22Rv1 (cell line): ENCODE measurements at regions not wholly inside any gene's neighbourhood (a gene's known extent, or its start where the extent isn't known, plus 50 kb on each side); places are given as distances from the start of the nearest gene placed in this dataset.

Experiments
- H3K27ac ChIP-seq: fragments of 450-650 bp; 2 replicates; pipeline ENCODE4 v1.5.1; 2017
- ZFX ChIP-seq: fragments of 450-650 bp; IDR thresholded peaks from 2 replicates; pipeline ENCODE4 v1.6.1; 2017; ENCODE audit warnings: antibody characterized with exemption, borderline replicate concordance
- TF ChIP-seq, protein P1 (sequence below): fragments of 450-650 bp; IDR thresholded peaks from 2 replicates; pipeline ENCODE4 v1.5.1; 2017; ENCODE audit warnings: mild to moderate bottlenecking

DNA sequence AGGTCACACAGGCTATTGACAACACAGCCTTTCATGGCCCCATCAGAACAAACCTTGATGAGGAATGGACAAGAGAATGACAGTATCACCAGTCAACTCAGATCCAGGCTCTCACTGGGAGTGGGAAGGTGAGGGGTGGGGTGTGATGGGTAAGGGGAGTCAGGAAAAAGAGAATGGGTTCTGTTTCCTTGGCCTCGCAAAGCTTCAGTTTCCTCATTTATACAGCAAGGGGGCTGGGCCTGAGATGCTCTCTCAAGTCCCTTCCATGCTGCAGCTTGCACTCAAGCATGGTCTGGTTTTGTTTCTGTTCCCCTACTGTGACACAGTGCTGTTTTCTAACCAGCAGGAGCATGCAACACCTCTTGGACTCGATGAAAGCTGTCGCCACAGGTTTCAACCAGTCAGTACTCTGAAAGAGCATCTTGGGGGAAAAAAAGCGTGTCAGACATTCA, 65.7 kb upstream of the IL12A start:
- no peak for TF ChIP-seq ZFX
- TF ChIP-seq, protein P1, sequence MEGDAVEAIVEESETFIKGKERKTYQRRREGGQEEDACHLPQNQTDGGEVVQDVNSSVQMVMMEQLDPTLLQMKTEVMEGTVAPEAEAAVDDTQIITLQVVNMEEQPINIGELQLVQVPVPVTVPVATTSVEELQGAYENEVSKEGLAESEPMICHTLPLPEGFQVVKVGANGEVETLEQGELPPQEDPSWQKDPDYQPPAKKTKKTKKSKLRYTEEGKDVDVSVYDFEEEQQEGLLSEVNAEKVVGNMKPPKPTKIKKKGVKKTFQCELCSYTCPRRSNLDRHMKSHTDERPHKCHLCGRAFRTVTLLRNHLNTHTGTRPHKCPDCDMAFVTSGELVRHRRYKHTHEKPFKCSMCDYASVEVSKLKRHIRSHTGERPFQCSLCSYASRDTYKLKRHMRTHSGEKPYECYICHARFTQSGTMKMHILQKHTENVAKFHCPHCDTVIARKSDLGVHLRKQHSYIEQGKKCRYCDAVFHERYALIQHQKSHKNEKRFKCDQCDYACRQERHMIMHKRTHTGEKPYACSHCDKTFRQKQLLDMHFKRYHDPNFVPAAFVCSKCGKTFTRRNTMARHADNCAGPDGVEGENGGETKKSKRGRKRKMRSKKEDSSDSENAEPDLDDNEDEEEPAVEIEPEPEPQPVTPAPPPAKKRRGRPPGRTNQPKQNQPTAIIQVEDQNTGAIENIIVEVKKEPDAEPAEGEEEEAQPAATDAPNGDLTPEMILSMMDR = no peak
- no peak overlapping the region for H3K27ac ChIP-seq

DNA sequence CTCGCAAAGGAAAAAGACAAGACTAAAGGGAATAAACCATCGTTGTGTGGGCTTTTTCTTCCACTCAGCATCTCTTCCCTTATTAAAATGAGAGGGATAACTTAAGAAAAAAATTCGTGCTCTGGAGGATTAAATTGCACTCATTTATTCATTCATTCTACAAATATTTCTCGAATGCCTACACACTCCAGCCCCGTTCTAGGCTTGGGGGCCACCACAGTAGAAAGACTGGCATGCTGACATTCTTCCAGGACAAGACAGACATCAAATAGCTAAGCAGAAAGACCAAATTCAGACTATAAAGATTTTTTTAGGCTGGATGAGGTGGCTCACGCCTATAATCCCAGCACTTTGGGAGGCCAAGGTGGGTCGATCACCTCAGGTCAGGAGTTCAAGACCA, 65.3 kb upstream of the IL12A start:
- H3K27ac ChIP-seq = no peak overlapping the region
- no peak for TF ChIP-seq ZFX
- TF ChIP-seq, protein P1 = no peak

DNA sequence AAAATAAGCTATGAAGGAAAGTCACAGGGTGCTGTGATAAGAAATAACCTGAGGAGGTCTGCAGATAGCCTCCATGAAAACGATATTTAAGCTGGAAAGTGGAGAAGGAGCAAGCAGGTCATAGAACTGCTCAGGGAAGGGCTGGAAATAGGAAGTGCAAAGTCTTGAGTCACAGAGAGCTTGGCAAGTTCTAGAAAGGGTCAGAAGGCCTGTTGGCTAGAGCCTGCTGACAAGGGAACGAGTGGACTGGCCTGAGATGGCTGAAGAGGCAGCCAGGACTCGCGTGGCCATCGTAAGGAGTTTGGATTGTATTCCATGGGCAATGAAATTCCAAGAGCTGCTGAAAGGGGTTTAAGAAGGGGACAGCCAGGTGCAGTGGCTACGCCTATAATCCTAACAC, 64.7 kb upstream of the IL12A start:
- TF ChIP-seq, protein P1 = no peak
- no peak for TF ChIP-seq ZFX

DNA sequence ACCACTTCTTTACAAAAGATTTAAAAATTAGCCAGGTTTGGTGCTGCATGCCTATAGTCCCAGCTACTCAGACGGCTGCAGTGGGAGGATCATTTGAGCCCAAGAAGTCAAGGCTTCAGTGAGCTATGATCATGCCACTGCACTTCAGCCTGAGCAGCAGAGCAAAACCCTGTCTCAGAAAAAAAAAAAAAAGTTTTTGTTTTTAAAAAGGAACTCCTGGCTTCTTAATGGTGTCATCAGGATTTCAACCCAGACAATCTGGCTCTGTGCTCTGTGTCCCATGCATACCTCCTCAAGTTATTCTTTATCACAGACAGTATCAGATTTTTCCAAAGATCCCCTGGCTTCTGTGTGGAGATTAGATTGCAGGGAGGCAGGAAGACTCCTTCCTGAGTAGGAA, 64.2 kb upstream of the IL12A start:
- no peak for TF ChIP-seq ZFX
- TF ChIP-seq, protein P1 = no peak
- H3K27ac ChIP-seq = no peak overlapping the region

More for the DNA sequence above, 64.7 kb upstream of the IL12A start:
- no peak overlapping the region for H3K27ac ChIP-seq

GRCh38 chr3:159925248-159925647, 63.4 kb upstream of the IL12A start:
- TF ChIP-seq ZFX = no peak
- no peak overlapping the region for H3K27ac ChIP-seq

GRCh38 chr3:159926573-159926972, 62.1 kb upstream of the IL12A start:
- TF ChIP-seq, protein P1 = no peak
- no peak for TF ChIP-seq ZFX
- H3K27ac ChIP-seq = no peak overlapping the region

GRCh38 chr3:159928071-159928491, 60.6 kb upstream of the IL12A start:
- TF ChIP-seq, protein P1 = no peak
- no peak for TF ChIP-seq ZFX
- H3K27ac ChIP-seq = no peak overlapping the region

DNA sequence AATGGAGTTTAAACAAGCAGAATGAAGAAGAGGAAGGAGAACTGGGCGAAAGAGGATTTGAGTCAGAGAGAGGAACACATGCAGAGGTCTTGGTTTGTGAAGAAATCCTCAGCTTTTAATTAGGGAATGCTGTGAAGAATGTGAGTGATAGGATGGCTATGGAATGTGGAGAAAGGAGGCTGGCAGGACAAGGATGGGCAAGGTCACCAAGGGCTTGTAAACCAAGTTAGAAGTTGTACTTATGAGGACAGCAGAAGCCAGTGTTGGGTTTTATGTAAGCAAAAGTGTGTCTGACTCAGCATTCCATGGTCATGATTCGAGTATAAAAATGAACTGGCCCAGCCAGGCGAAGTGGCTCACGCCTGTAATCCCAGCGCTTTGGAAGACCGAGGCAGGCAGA, 60.0 kb upstream of the IL12A start:
- TF ChIP-seq ZFX = no peak
- TF ChIP-seq, protein P1 = no peak
- no peak overlapping the region for H3K27ac ChIP-seq
